ENCODE measurements at regions not wholly inside any gene's neighbourhood (a gene's known extent, or its start where the extent isn't known, plus 50 kb on each side); places are given as distances from the start of the nearest gene placed in this dataset.

DNA sequence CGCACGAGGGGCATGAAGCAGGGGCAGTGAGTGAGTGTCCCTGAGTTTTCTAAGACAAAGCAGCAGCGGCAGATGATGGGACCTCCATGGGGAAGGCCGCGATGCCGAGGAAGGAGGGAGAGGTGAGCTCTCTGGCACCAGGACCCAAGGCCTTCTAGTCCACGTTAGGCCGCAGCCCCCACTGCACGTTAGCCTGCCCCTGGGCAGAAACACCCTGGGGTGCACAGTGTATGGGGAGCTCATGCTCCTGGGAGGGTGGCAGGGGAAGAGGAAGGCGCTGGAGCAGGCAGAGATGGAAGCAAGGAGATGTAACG is 97.3 kb upstream of the IKZF1 start (continued):
- TF ChIP-seq, protein P1, sequence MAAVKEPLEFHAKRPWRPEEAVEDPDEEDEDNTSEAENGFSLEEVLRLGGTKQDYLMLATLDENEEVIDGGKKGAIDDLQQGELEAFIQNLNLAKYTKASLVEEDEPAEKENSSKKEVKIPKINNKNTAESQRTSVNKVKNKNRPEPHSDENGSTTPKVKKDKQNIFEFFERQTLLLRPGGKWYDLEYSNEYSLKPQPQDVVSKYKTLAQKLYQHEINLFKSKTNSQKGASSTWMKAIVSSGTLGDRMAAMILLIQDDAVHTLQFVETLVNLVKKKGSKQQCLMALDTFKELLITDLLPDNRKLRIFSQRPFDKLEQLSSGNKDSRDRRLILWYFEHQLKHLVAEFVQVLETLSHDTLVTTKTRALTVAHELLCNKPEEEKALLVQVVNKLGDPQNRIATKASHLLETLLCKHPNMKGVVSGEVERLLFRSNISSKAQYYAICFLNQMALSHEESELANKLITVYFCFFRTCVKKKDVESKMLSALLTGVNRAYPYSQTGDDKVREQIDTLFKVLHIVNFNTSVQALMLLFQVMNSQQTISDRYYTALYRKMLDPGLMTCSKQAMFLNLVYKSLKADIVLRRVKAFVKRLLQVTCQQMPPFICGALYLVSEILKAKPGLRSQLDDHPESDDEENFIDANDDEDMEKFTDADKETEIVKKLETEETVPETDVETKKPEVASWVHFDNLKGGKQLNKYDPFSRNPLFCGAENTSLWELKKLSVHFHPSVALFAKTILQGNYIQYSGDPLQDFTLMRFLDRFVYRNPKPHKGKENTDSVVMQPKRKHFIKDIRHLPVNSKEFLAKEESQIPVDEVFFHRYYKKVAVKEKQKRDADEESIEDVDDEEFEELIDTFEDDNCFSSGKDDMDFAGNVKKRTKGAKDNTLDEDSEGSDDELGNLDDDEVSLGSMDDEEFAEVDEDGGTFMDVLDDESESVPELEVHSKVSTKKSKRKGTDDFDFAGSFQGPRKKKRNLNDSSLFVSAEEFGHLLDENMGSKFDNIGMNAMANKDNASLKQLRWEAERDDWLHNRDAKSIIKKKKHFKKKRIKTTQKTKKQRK (IDR thresholded peaks at IDR 0.05; ENCODE audit: low read depth, low read length), result no peak
- TF ChIP-seq LARP7 (IDR thresholded peaks at IDR 0.05) (no peak), KDM1A (IDR thresholded peaks at IDR 0.05; ENCODE audit: borderline replicate concordance) (no peak), ZNF207 (IDR thresholded peaks at IDR 0.05; ENCODE audit: borderline replicate concordance) (no peak), RELA (IDR thresholded peaks at IDR 0.05; ENCODE audit: borderline replicate concordance, partially characterized antibody) (no peak), STAT3 (IDR thresholded peaks at IDR 0.05; ENCODE audit: low read depth, low read length) (no peak), RFX5 (IDR thresholded peaks at IDR 0.05; ENCODE audit: low read depth, low read length) (no peak)
- TF ChIP-seq, protein P2, sequence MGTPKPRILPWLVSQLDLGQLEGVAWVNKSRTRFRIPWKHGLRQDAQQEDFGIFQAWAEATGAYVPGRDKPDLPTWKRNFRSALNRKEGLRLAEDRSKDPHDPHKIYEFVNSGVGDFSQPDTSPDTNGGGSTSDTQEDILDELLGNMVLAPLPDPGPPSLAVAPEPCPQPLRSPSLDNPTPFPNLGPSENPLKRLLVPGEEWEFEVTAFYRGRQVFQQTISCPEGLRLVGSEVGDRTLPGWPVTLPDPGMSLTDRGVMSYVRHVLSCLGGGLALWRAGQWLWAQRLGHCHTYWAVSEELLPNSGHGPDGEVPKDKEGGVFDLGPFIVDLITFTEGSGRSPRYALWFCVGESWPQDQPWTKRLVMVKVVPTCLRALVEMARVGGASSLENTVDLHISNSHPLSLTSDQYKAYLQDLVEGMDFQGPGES (IDR thresholded peaks at IDR 0.05), result no peak
- TF ChIP-seq, protein P3, sequence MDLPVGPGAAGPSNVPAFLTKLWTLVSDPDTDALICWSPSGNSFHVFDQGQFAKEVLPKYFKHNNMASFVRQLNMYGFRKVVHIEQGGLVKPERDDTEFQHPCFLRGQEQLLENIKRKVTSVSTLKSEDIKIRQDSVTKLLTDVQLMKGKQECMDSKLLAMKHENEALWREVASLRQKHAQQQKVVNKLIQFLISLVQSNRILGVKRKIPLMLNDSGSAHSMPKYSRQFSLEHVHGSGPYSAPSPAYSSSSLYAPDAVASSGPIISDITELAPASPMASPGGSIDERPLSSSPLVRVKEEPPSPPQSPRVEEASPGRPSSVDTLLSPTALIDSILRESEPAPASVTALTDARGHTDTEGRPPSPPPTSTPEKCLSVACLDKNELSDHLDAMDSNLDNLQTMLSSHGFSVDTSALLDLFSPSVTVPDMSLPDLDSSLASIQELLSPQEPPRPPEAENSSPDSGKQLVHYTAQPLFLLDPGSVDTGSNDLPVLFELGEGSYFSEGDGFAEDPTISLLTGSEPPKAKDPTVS (IDR thresholded peaks at IDR 0.05; ENCODE audit: low read depth, low read length), result no peak

Data from GM12878 (cell line).